Fibroblast of skin of right quadriceps (primary cell): ENCODE measurements at regions not wholly inside any gene's neighbourhood (a gene's known extent, or its start where the extent isn't known, plus 50 kb on each side); places are given as distances from the start of the nearest gene placed in this dataset.

ENCODE experiments used
- DNase-seq: peaks from one replicate; pipeline ENCODE4 v3.0.0-alpha.2; 2013

- no peak for DNase-seq
Observed at GRCh38 chr9:108125625-108126024, 636.1 kb upstream of the KLF4 start.

GRCh38 chr9:108119530-108120113 is 630.1 kb upstream of the KLF4 start:
- no peak for DNase-seq

- peak; percentile 24 for DNase-seq
Observed at GRCh38 chr9:108117795-108118194, 628.2 kb upstream of the KLF4 start.

DNA sequence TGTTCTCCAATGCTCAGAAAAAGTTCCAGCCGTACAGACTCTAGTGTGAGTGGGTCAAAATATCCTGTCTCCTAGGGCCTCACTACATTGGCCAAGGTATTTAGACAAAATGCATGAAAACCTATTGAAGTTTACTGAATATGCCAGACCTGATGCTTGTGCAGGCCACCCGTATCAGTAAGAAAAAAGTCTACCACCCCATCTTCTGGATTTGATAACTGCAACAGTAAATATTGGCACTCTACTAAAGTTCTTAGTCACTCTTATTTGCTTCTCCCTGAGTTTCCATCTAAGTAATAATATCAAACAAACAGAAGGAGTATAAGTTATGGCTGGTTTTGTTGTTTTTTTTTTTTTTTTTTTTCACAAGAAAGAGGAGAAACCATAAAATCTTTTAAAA is 627.7 kb upstream of the KLF4 start:
- DNase-seq = no peak

DNA sequence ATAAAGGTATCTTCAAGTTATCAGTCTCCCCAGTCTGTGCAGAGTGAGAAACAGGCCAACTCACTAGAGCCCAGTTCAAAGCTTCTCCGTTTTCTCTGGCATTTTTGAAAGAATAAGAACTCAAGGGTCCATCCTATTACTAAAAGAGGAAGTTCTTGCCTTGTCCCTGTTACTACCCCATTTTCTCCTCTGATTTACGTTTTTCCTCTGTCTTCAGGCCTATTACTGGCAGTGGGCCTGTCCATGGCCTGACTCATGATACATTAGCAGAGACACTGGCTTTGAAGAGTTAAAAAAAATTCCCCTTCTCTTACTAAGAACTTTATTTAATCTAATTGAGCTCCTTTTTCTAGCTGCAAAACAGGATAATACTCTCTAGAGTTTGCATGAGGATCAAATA is 624.0 kb upstream of the KLF4 start:
- peak; percentile 66 for DNase-seq

DNA sequence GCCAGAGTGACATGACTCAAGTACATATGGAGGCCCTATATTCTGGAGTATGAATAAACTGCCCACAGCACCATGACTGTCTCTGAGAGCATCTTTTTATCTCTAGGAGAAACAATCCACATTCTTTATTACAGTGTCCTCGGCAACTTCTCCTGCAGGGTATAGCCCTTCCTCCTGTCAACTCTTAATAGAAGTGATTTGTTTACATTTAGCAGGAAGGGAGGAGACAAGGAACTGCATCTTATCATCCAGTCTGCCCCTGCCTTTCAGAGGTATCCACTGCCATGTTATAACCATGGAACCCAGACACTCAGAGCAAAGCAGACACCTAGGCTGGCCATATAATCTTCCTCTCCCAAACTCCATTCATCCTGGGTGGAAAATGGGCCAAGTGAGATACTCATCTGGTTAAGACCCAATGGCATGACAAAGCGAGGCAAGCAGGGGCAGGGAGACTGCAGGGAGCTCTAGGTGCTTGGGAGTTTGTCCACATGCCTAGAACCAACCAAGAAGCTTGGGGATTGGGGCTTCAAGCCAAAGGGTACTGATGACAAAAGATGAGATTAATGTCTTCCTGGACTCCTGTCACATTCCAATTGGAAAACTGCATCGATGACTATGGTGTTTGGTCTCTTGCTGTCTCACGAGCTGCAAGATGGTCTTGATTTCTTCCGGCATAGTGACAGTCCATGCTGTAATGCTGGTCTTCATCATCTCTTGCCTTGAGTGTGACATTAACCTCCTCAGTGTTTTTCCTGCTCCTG is 620.5 kb upstream of the KLF4 start:
- DNase-seq = peak; percentile 46

DNA sequence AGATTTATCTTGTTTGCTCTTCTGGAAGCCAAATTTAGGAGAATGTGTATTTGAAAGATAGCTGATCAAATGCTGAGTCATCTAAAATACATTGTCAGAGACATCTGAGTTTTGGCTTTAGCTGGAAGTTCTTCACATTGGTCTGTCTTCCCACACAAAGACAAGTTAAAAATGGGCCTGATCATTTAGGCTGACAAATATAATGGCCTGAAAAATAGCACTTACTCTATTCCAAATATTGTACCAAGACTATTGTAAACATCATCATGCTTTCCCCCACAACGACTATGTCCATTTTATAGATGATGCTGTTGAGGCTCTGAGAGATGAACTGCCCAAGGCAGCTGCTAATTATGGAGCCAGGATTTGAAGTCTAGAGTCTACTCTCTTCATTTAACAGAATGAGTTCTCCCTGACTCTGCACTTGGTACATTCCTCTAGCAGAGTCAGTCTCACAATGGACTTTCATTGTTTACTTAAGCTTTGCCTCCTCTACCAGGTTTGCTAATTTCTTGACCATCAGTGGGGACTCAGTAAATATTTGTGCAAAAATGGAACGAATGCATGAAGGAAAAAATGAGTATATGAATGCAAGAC is 619.4 kb upstream of the KLF4 start:
- DNase-seq = peak; percentile 79

- DNase-seq = no peak
Observed at GRCh38 chr9:108108280-108108851, 618.8 kb upstream of the KLF4 start.

DNA sequence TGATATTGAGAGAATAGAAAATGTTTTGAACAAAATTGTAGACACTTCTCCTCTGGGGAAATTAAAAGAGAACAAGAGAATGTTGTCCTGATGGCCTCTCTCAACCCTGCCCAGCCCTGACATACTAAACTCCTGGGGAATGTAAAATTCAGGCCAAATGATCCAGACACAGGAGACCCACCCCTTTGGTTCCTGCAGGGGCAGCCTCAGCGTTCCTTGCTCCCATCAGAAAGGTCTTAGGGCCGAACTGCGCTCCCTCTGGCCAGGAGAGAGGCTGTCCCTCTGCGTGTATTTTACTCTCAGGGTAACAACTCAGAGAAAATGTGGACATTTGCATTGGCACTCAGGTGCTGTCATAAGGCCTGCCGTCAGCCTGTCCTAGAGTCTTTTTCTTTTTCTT is 616.3 kb upstream of the KLF4 start:
- DNase-seq = no peak

GRCh38 chr9:108104991-108105390 is 615.4 kb upstream of the KLF4 start:
- DNase-seq = no peak

GRCh38 chr9:108103046-108103693 is 613.6 kb upstream of the KLF4 start:
- DNase-seq = peak; percentile 58

DNA sequence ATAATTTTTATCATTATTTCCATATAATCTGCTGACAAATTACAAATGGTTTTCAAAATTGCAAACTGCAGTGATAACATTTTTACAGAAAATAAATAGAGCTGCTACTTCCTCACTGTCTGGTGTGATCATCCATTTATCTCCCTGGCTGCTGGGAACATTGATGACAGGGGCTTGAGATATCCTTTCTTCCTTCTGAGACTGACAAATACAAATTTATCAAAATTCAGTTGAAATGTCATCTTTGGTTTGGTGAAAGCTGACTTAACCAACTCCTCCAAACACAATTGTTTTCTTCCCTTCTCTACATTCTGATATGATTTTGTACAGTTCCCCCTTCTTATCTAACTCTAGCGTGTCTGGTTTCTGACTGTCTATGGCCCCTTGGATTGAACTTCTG is 611.8 kb upstream of the KLF4 start:
- no peak for DNase-seq

DNA sequence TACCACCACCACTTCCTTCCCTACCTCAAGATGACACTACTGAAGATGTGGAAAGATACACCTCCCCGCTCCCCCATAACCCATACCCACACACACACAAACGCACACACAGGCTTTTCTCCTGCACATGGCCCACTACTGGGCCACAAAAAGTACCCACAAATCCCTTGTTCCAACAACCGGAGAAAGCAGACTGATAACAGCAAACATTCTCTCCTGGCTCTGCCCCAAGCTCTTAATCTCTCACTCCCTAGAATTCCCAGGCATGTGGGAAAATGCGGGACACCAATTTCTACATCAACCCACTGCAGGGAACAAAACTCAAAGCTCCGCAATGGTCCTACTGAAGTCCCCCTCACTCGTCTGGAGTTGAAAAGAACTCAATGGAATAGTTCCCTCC is 611.0 kb upstream of the KLF4 start:
- DNase-seq = no peak

- no peak for DNase-seq
Observed at GRCh38 chr9:108099854-108100253, 610.3 kb upstream of the KLF4 start.

- DNase-seq = no peak
Observed at GRCh38 chr9:108095496-108095895, 605.9 kb upstream of the KLF4 start.

DNA sequence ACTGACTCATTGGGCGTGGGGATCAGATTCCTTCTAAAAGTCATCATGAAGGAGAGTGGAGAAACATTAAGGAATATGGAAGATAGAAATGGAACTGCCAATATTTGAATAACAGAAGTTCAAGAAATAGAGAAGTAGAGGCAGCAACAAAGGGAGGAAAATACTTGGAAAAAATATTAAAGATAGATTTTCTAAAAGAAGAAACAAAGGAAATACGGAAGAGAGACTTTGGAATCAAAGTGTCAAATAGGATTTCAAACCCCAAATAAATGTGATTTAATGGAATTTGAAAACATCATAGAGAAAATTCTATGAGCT is 605.1 kb upstream of the KLF4 start:
- no peak for DNase-seq

GRCh38 chr9:108093773-108094675 is 604.5 kb upstream of the KLF4 start:
- no peak for DNase-seq

- no peak for DNase-seq
Observed at GRCh38 chr9:108088916-108089315, 599.3 kb upstream of the KLF4 start.

DNA sequence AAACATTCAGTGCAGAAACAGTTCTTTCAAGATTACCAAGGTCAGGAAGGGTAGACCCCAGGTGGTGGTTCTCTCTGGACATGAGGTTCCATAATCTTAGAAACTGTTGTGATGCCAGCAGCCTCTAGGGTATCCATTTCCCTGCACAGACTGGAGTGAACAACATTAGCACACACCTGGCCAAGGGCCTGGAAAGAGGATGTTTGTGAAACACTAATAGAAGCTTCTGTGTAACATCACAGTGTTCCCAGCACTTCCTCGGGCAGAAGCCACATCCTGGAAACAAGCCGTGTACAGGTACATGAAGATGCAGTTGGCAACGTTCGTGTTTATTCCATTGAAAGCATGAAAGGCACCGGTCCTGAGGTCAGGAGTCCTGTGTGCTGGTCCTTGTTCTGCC is 598.2 kb upstream of the KLF4 start:
- no peak for DNase-seq

DNA sequence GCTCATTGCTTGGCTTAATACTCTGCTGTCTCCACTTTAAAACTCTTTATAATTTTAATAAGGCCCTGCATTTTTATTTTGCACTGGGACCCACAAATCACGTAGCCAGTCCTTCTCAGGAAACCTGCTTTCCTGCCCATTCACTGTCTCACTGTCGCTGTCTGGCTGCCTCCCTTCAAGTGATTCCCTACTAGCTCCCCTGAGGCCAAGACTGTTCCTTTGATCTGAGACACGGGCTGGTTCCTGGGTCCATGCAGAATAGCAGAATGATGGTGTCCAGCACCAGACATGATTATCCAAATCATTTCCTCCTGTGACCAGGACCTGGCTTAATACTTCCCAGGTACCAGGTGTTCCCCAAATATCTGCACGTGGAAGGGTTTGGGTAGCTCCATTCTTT is 597.1 kb upstream of the KLF4 start:
- DNase-seq = no peak

GRCh38 chr9:108085294-108085693 is 595.7 kb upstream of the KLF4 start:
- no peak for DNase-seq

- no peak for DNase-seq
Observed at GRCh38 chr9:108083796-108084352, 594.3 kb upstream of the KLF4 start.
